Testis (tissue), 2 donors: ENCODE measurements at regions not wholly inside any gene's neighbourhood (a gene's known extent, or its start where the extent isn't known, plus 50 kb on each side); places are given as distances from the start of the nearest gene placed in this dataset.

Source experiments
- CTCF ChIP-seq, 3 experiments: fragments of 450-650 bp in 2 of 3; fragments of 200-600 bp in 1 of 3; sonication (generic) in 1 of 3; IDR thresholded peaks; one replicate each; pipeline ENCODE4 v1.5.1; 2016 to 2019; ENCODE audit warnings: antibody characterized with exemption in 3 of 3, mild to moderate bottlenecking in 2 of 3, moderate library complexity in 1 of 3
- POLR2A ChIP-seq: fragments of 450-650 bp; IDR thresholded peaks from one replicate; pipeline ENCODE4 v1.6.1; 2017; ENCODE audit warnings: antibody characterized with exemption, mild to moderate bottlenecking, moderate library complexity

- TF ChIP-seq CTCF (IDR thresholded peaks at IDR 0.05) (no peak), POLR2A (no peak)
Observed at GRCh38 chrX:124842205-124842604, 477.5 kb upstream of the TEX13C start.
